LNCAP (cell line): ENCODE measurements at regions not wholly inside any gene's neighbourhood (a gene's known extent, or its start where the extent isn't known, plus 50 kb on each side); places are given as distances from the start of the nearest gene placed in this dataset.

Source experiments
- CTCF ChIP-seq: fragments of 450-650 bp; IDR thresholded peaks from 2 replicates; pipeline ENCODE4 v1.5.1; 2017; ENCODE audit warnings: mild to moderate bottlenecking

- TF ChIP-seq CTCF = no peak
Observed at GRCh38 chr13:107006661-107007060, 438.7 kb upstream of the ARGLU1 start.

GRCh38 chr13:107005577-107005976, 437.6 kb upstream of the ARGLU1 start:
- no peak for TF ChIP-seq CTCF

- no peak for TF ChIP-seq CTCF
Observed at GRCh38 chr13:107003911-107004310, 436.0 kb upstream of the ARGLU1 start.

GRCh38 chr13:106998664-106999063, 430.7 kb upstream of the ARGLU1 start:
- TF ChIP-seq CTCF = no peak

GRCh38 chr13:106997696-106998095, 429.8 kb upstream of the ARGLU1 start:
- no peak for TF ChIP-seq CTCF

- TF ChIP-seq CTCF = no peak
Observed at GRCh38 chr13:106996867-106997618, 429.1 kb upstream of the ARGLU1 start.

- no peak for TF ChIP-seq CTCF
Observed at GRCh38 chr13:106990594-106990993, 422.7 kb upstream of the ARGLU1 start.

- TF ChIP-seq CTCF = no peak
Observed at GRCh38 chr13:106989876-106990275, 421.9 kb upstream of the ARGLU1 start.
